SK-N-SH (cell line): ENCODE measurements at regions not wholly inside any gene's neighbourhood (a gene's known extent, or its start where the extent isn't known, plus 50 kb on each side); places are given as distances from the start of the nearest gene placed in this dataset.

ENCODE experiments used
- CTCF ChIA-PET: fragments of 300-600, 350-600 bp; formaldehyde crosslinking; extraction: SDS; loops from one replicate; lab custom pipeline; 2021; lab: Yijun Ruan, JAX
- POLR2A ChIA-PET: fragments of 350-600 bp; sonication (Branson Sonifier 250); formaldehyde crosslinking; extraction: SDS; loops from one replicate; lab custom pipeline; 2020; ENCODE audit warnings: antibody characterized with exemption, inconsistent platforms; lab: Yijun Ruan, JAX
- DNase-seq: peaks from one replicate; pipeline ENCODE4 v3.0.0; 2012
- H2AFZ ChIP-seq: fragments of 200-600 bp; sonication (generic); 2 replicates; pipeline ENCODE4 v1.8.1; 2016; ENCODE audit warnings: antibody characterized with exemption, mild to moderate bottlenecking, low read depth
- H3F3A ChIP-seq: fragments of 200-600 bp; sonication (generic); replicated peaks from 2 replicates; pipeline ENCODE3; 2016; ENCODE audit warnings: antibody characterized with exemption, mild to moderate bottlenecking; ENCODE audit not compliant: insufficient read depth
- H3K27ac ChIP-seq, 2 experiments: fragments of 200-500 bp in 1 of 2; fragments of 200-600 bp in 1 of 2; sonication (Bioruptor generic) in 1 of 2; sonication (generic), shearing (Covaris generic) in 1 of 2; 2 replicates each; pipeline versions ENCODE4 v1.5.1 to v1.6.1; 2014 to 2016; ENCODE audit warnings: low read depth in 2 of 2, inconsistent platforms in 1 of 2, low read length in 1 of 2, mild to moderate bottlenecking in 1 of 2, mixed read lengths in 1 of 2
- H3K27me3 ChIP-seq: fragments of 200-600 bp; sonication (generic), shearing (Covaris generic); 2 replicates; pipeline ENCODE4 v1.6.1; 2016; ENCODE audit warnings: mixed run types; ENCODE audit not compliant: insufficient read depth
- H3K36me3 ChIP-seq, 2 experiments: fragments of 200-500 bp in 1 of 2; fragments of 200-600 bp in 1 of 2; sonication (Bioruptor generic) in 1 of 2; sonication (generic) in 1 of 2; replicated peaks in 1 of 2; 2 replicates each; pipeline versions ENCODE3 to v1.5.1; 2014 to 2016; ENCODE audit warnings: low read length in 1 of 2, mild to moderate bottlenecking in 1 of 2; ENCODE audit not compliant: insufficient read depth in 2 of 2, control insufficient read depth in 1 of 2
- H3K4me1 ChIP-seq, 2 experiments: fragments of 200-500 bp in 1 of 2; fragments of 200-600 bp in 1 of 2; sonication (Bioruptor generic) in 1 of 2; sonication (generic), shearing (Covaris generic) in 1 of 2; 2 replicates each; pipeline versions ENCODE4 v1.5.1 to v1.6.1; 2014 to 2016; ENCODE audit warnings: low read depth in 1 of 2, low read length in 1 of 2, mixed run types in 1 of 2; ENCODE audit not compliant: insufficient read depth in 2 of 2, control insufficient read depth in 1 of 2
- H3K4me2 ChIP-seq: fragments of 200-600 bp; sonication (generic), shearing (Covaris generic); 2 replicates; pipeline ENCODE4 v1.6.1; 2017; ENCODE audit warnings: mixed run types
- H3K4me3 ChIP-seq, 2 experiments: fragments of 200-500 bp in 1 of 2; fragments of 200-600 bp in 1 of 2; sonication (Bioruptor generic) in 1 of 2; sonication (generic), shearing (Covaris generic) in 1 of 2; 2 replicates each; pipeline versions ENCODE4 v1.5.1 to v1.8.1; 2014 to 2016; ENCODE audit warnings: low read depth in 2 of 2, inconsistent platforms in 1 of 2, low read length in 1 of 2, mild to moderate bottlenecking in 1 of 2, mixed read lengths in 1 of 2, moderate library complexity in 1 of 2
- H3K79me2 ChIP-seq: fragments of 200-600 bp; sonication (generic); 2 replicates; pipeline ENCODE4 v1.8.1; 2017; ENCODE audit warnings: mild to moderate bottlenecking; ENCODE audit not compliant: insufficient read depth
- H3K9ac ChIP-seq: fragments of 200-600 bp; sonication (generic); 2 replicates; pipeline ENCODE4 v1.6.1; 2017; ENCODE audit warnings: mixed run types
- H3K9me2 ChIP-seq: fragments of 200-600 bp; sonication (generic); 2 replicates; pipeline ENCODE4 v1.6.1; 2017; ENCODE audit warnings: mixed run types
- H3K9me3 ChIP-seq: fragments of 200-600 bp; sonication (generic); 2 replicates; pipeline ENCODE4 v1.6.1; 2017; ENCODE audit warnings: mixed run types, mild to moderate bottlenecking, moderate library complexity
- H4K20me1 ChIP-seq: fragments of 200-600 bp; sonication (generic); 2 replicates; pipeline ENCODE4 v1.6.1; 2017; ENCODE audit warnings: mild to moderate bottlenecking, mixed run types; ENCODE audit not compliant: insufficient read depth
- CHD2 ChIP-seq: fragments of 150-350 bp; IDR thresholded peaks from 2 replicates; pipeline ENCODE4 v1.6.1; 2018; ENCODE audit warnings: low read length; ENCODE audit not compliant: partially characterized antibody
- FOXJ3 ChIP-seq: sonication (generic); formaldehyde crosslinking; IDR thresholded peaks from 2 replicates; pipeline ENCODE4 v1.5.1; 2020; ENCODE audit warnings: mild to moderate bottlenecking, missing genetic modification reagents
- GABPA ChIP-seq: IDR thresholded peaks from 2 replicates; pipeline ENCODE4 v1.4.0; 2012; ENCODE audit warnings: low read depth, mild to moderate bottlenecking
- IRF3 ChIP-seq: fragments of 150-350 bp; IDR thresholded peaks from 2 replicates; pipeline ENCODE4 v1.6.1; 2016; ENCODE audit warnings: mild to moderate bottlenecking, low read depth, low read length
- JUND ChIP-seq: IDR thresholded peaks from 2 replicates; pipeline ENCODE4 v1.4.0; 2012
- MXI1 ChIP-seq: IDR thresholded peaks from 2 replicates; pipeline ENCODE4 v1.6.1; 2012; ENCODE audit warnings: mild to moderate bottlenecking, low read depth, low read length, improper control_type of control experiment
- NFIC ChIP-seq: IDR thresholded peaks from 2 replicates; pipeline ENCODE4 v1.4.0; 2012; ENCODE audit warnings: borderline replicate concordance
- POLR2AphosphoS5 ChIP-seq: IDR thresholded peaks from 2 replicates; pipeline ENCODE4 v1.6.1; 2012; ENCODE audit warnings: low read depth, low read length
- SMC3 ChIP-seq: IDR thresholded peaks from 2 replicates; pipeline ENCODE4 v1.6.1; 2012; ENCODE audit warnings: low read depth, low read length, improper control_type of control experiment
- TEAD4 ChIP-seq: IDR thresholded peaks from 2 replicates; pipeline ENCODE4 v1.4.0; 2012; ENCODE audit warnings: mild to moderate bottlenecking, borderline replicate concordance; ENCODE audit not compliant: insufficient read depth
- USF1 ChIP-seq: IDR thresholded peaks from 2 replicates; pipeline ENCODE4 v1.4.0; 2012; ENCODE audit warnings: low read depth, borderline replicate concordance
- ZBTB33 ChIP-seq: IDR thresholded peaks from 2 replicates; pipeline ENCODE4 v1.4.0; 2012; ENCODE audit warnings: low read depth, borderline replicate concordance
- WGBS: methylation state at CpG from one replicate; pipeline ENCODE4 v1.1.6; 2017; ENCODE audit warnings: low lambda C conversion rate; 5-methylcytosine and 5-hydroxymethylcytosine counted together
- TF ChIP-seq, protein P1 (sequence below): fragments of 150-350 bp; IDR thresholded peaks from 2 replicates; pipeline ENCODE4 v1.6.1; 2017; ENCODE audit warnings: antibody characterized with exemption, low read length, low read depth, borderline replicate concordance
- TF ChIP-seq, protein P2 (sequence below): fragments of 200-600 bp; sonication (generic); IDR thresholded peaks from 2 replicates; pipeline ENCODE4 v1.6.1; 2017; ENCODE audit warnings: antibody characterized with exemption, mild to moderate bottlenecking, moderate library complexity

DNA sequence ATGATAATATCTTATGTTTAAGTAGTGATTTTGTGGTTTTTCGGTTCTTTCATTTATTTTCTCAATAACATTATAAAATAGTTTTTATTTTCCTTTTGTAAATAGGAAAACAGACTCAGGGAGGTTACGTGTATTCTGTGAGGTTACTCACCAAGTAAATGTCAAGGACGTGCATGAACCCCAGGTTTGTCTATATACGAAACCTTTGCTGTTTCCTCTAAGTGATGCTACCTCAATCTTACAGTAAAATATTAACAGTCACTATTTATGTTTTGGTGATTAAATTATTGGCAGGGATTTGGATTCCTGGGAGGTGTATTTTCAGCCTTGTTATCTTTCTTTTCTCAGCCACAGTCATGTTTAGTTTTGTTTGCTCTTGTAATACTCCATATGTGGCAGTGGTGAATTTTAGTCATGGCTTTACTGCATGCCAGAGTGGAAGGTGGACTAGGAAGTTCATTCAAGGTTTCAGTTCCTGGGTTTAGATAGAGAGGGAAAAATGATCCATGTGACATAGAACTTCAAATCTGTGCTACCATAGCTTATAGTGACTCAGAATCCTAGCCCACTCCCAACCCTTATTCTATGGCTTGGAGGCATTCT lies 139.9 kb downstream of the ARL4A start (continued):
- TF ChIP-seq MXI1: no peak
- TF ChIP-seq, all 33 proteins: peak for 0

GRCh38 chr7:12827920-12828319 lies 140.5 kb downstream of the ARL4A start:
- WGBS: 12% methylated on average over 3 of the region's 3 CpGs
- Histone ChIP-seq H4K20me1 (no peaks in the 10 kb centered on the region), H3K27ac (no peak overlapping the region), H3K36me3 (no peaks in the 10 kb centered on the region), H2AFZ (no peak overlapping the region), H3K4me1 (no peaks in the 10 kb centered on the region), H3K4me2 (no peak overlapping the region), H3K4me3 (no peak overlapping the region), H3K9me3 (no peaks in the 10 kb centered on the region), H3K9me2 (no peaks in the 10 kb centered on the region)
- CTCF ChIA-PET: interaction anchor here (1.7 kb wide), 1 partner anchor 9 kb away, joined by 4 read pairs; no protein-coding TSS in a partner anchor
- POLR2A ChIA-PET: no interaction called here
- no peak for DNase-seq
- no peak for TF ChIP-seq TEAD4
- no peak for TF ChIP-seq GABPA
- TF ChIP-seq IRF3: no peak
- TF ChIP-seq, protein P1, sequence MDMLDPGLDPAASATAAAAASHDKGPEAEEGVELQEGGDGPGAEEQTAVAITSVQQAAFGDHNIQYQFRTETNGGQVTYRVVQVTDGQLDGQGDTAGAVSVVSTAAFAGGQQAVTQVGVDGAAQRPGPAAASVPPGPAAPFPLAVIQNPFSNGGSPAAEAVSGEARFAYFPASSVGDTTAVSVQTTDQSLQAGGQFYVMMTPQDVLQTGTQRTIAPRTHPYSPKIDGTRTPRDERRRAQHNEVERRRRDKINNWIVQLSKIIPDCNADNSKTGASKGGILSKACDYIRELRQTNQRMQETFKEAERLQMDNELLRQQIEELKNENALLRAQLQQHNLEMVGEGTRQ: no peak
- no peak for TF ChIP-seq USF1
- TF ChIP-seq, protein P2, sequence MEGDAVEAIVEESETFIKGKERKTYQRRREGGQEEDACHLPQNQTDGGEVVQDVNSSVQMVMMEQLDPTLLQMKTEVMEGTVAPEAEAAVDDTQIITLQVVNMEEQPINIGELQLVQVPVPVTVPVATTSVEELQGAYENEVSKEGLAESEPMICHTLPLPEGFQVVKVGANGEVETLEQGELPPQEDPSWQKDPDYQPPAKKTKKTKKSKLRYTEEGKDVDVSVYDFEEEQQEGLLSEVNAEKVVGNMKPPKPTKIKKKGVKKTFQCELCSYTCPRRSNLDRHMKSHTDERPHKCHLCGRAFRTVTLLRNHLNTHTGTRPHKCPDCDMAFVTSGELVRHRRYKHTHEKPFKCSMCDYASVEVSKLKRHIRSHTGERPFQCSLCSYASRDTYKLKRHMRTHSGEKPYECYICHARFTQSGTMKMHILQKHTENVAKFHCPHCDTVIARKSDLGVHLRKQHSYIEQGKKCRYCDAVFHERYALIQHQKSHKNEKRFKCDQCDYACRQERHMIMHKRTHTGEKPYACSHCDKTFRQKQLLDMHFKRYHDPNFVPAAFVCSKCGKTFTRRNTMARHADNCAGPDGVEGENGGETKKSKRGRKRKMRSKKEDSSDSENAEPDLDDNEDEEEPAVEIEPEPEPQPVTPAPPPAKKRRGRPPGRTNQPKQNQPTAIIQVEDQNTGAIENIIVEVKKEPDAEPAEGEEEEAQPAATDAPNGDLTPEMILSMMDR: no peak
- TF ChIP-seq JUND: no peak
- TF ChIP-seq POLR2AphosphoS5: no peak
- TF ChIP-seq NFIC: no peak
- no peak for TF ChIP-seq FOXJ3 (CRISPR knock-in tag)
- TF ChIP-seq SMC3: no peak
- TF ChIP-seq ZBTB33: no peak
- no peak for TF ChIP-seq CHD2
- TF ChIP-seq, all 33 proteins: peak for 0
- Histone ChIP-seq H3K9ac (no peak overlapping the region), H3F3A (no peaks in the 10 kb centered on the region), H3K79me2 (no peaks in the 10 kb centered on the region), H3K27me3 (no peaks in the 10 kb centered on the region)
